Stimulated activated CD4-positive, alpha-beta T cell treated with anti-CD3 and anti-CD28 coated beads, Interleukin-4, amount 100 ng/mL, for 24 hours (primary cell): ENCODE measurements at regions not wholly inside any gene's neighbourhood (a gene's known extent, or its start where the extent isn't known, plus 50 kb on each side); places are given as distances from the start of the nearest gene placed in this dataset.

Experiments
- DNase-seq: peaks from one replicate; pipeline ENCODE4 v3.0.0-alpha.2; 2020

- no peak for DNase-seq
These were observed 251.2 kb upstream of the NOX3 start for GRCh38 chr6:155706806-155707205.

GRCh38 chr6:155706341-155706740, 250.7 kb upstream of the NOX3 start:
- no peak for DNase-seq

GRCh38 chr6:155701342-155701741, 245.7 kb upstream of the NOX3 start:
- DNase-seq = no peak

GRCh38 chr6:155695495-155695894, 239.9 kb upstream of the NOX3 start:
- no peak for DNase-seq

- no peak for DNase-seq
These were observed 238.8 kb upstream of the NOX3 start for GRCh38 chr6:155694419-155694790.

GRCh38 chr6:155693573-155694418, 238.2 kb upstream of the NOX3 start:
- no peak for DNase-seq

GRCh38 chr6:155690820-155691219, 235.2 kb upstream of the NOX3 start:
- DNase-seq = no peak

GRCh38 chr6:155687645-155688044, 232.0 kb upstream of the NOX3 start:
- DNase-seq = no peak

- DNase-seq = no peak
These were observed 229.0 kb upstream of the NOX3 start for GRCh38 chr6:155684416-155685196.

- no peak for DNase-seq
These were observed 222.7 kb upstream of the NOX3 start for GRCh38 chr6:155678361-155678760.

GRCh38 chr6:155676346-155676745, 220.7 kb upstream of the NOX3 start:
- DNase-seq = no peak

GRCh38 chr6:155670655-155671054, 215.0 kb upstream of the NOX3 start:
- DNase-seq = no peak

- DNase-seq = no peak
These were observed 204.8 kb upstream of the NOX3 start for GRCh38 chr6:155660251-155660977.

- DNase-seq = no peak
These were observed 200.4 kb upstream of the NOX3 start for GRCh38 chr6:155656024-155656423.

GRCh38 chr6:155654474-155654873, 198.8 kb upstream of the NOX3 start:
- DNase-seq = no peak

- no peak for DNase-seq
These were observed 192.7 kb upstream of the NOX3 start for GRCh38 chr6:155648301-155648700.

GRCh38 chr6:155647354-155647753, 191.7 kb upstream of the NOX3 start:
- DNase-seq = no peak

- no peak for DNase-seq
These were observed 190.8 kb upstream of the NOX3 start for GRCh38 chr6:155646443-155646842.

- DNase-seq = no peak
These were observed 189.7 kb upstream of the NOX3 start for GRCh38 chr6:155645325-155645724.

- DNase-seq = no peak
These were observed 186.0 kb upstream of the NOX3 start for GRCh38 chr6:155641603-155642002.

- no peak for DNase-seq
These were observed 182.6 kb upstream of the NOX3 start for GRCh38 chr6:155638200-155638599.

GRCh38 chr6:155635416-155635815, 179.8 kb upstream of the NOX3 start:
- DNase-seq = no peak

GRCh38 chr6:155630085-155630484, 174.4 kb upstream of the NOX3 start:
- no peak for DNase-seq

GRCh38 chr6:155629652-155630051, 174.0 kb upstream of the NOX3 start:
- DNase-seq = no peak
